IPS-NIHi7 (cell line): ENCODE measurements at regions not wholly inside any gene's neighbourhood (a gene's known extent, or its start where the extent isn't known, plus 50 kb on each side); places are given as distances from the start of the nearest gene placed in this dataset.

Experiments
- DNase-seq: peaks from one replicate; pipeline ENCODE4 v3.0.0; 2012; ENCODE audit warnings: mixed read lengths; ENCODE audit errors: extremely low spot score

- no peak for DNase-seq
Observed at GRCh38 chr16:64826374-64826773, 295.5 kb downstream of the CDH11 start.

- DNase-seq = no peak
Observed at GRCh38 chr16:64823481-64824075, 298.3 kb downstream of the CDH11 start.

GRCh38 chr16:64809876-64810629 lies 311.8 kb downstream of the CDH11 start:
- DNase-seq = peak; percentile 13

GRCh38 chr16:64808474-64808873 lies 313.4 kb downstream of the CDH11 start:
- DNase-seq = no peak

- DNase-seq = no peak
Observed at GRCh38 chr16:64791756-64792155, 330.1 kb downstream of the CDH11 start.

- no peak for DNase-seq
Observed at GRCh38 chr16:64784635-64785034, 337.2 kb downstream of the CDH11 start.

GRCh38 chr16:64782484-64782883 lies 339.4 kb downstream of the CDH11 start:
- DNase-seq = no peak

GRCh38 chr16:64780445-64780844 lies 341.4 kb downstream of the CDH11 start:
- no peak for DNase-seq

- DNase-seq = no peak
Observed at GRCh38 chr16:64778777-64779176, 343.1 kb downstream of the CDH11 start.

- DNase-seq = no peak
Observed at GRCh38 chr16:64773638-64774037, 348.2 kb downstream of the CDH11 start.

GRCh38 chr16:64773184-64773583 lies 348.7 kb downstream of the CDH11 start:
- DNase-seq = no peak

GRCh38 chr16:64771273-64771672 lies 350.6 kb downstream of the CDH11 start:
- DNase-seq = no peak

GRCh38 chr16:64762211-64762610 lies 359.7 kb downstream of the CDH11 start:
- DNase-seq = no peak

- DNase-seq = no peak
Observed at GRCh38 chr16:64754279-64754678, 367.6 kb downstream of the CDH11 start.

- no peak for DNase-seq
Observed at GRCh38 chr16:64751906-64752305, 370.0 kb downstream of the CDH11 start.

- DNase-seq = no peak
Observed at GRCh38 chr16:64749346-64749745, 372.5 kb downstream of the CDH11 start.

- no peak for DNase-seq
Observed at GRCh38 chr16:64745258-64745930, 376.5 kb downstream of the CDH11 start.

GRCh38 chr16:64742455-64743223 lies 379.2 kb downstream of the CDH11 start:
- DNase-seq = no peak

GRCh38 chr16:64740261-64740660 lies 381.6 kb downstream of the CDH11 start:
- no peak for DNase-seq

- DNase-seq = no peak
Observed at GRCh38 chr16:64738321-64738960, 383.4 kb downstream of the CDH11 start.

- DNase-seq = no peak
Observed at GRCh38 chr16:64736857-64737256, 385.0 kb downstream of the CDH11 start.

GRCh38 chr16:64731891-64732290 lies 390.0 kb downstream of the CDH11 start:
- DNase-seq = no peak
